IPS-15b (cell line): ENCODE measurements at regions not wholly inside any gene's neighbourhood (a gene's known extent, or its start where the extent isn't known, plus 50 kb on each side); places are given as distances from the start of the nearest gene placed in this dataset.
"Not testable (repeated sequence)": the region's sequence is repeated elsewhere in the genome, so short reads cannot be mapped to it uniquely, and the experiment has no call there.

Experiments
- H3K27me3 ChIP-seq: one replicate; pipeline ENCODE4 v1.6.1; 2013; ENCODE audit warnings: low read length; ENCODE audit not compliant: control insufficient read depth, insufficient read depth
- H3K36me3 ChIP-seq: one replicate; pipeline ENCODE4 v1.6.1; 2013; ENCODE audit warnings: low read length; ENCODE audit not compliant: control insufficient read depth, insufficient read depth
- H3K4me1 ChIP-seq: one replicate; pipeline ENCODE4 v1.6.1; 2013; ENCODE audit warnings: mild to moderate bottlenecking, low read length; ENCODE audit not compliant: control insufficient read depth, insufficient read depth
- H3K4me3 ChIP-seq: one replicate; pipeline ENCODE4 v1.5.1; 2013; ENCODE audit warnings: low read depth, low read length
- H3K9ac ChIP-seq: one replicate; pipeline ENCODE4 v1.6.1; 2013; ENCODE audit warnings: low read depth, mild to moderate bottlenecking, low read length
- H3K9me3 ChIP-seq: one replicate; pipeline ENCODE4 v1.6.1; 2013; ENCODE audit warnings: mild to moderate bottlenecking, low read length; ENCODE audit not compliant: control insufficient read depth, insufficient read depth

DNA sequence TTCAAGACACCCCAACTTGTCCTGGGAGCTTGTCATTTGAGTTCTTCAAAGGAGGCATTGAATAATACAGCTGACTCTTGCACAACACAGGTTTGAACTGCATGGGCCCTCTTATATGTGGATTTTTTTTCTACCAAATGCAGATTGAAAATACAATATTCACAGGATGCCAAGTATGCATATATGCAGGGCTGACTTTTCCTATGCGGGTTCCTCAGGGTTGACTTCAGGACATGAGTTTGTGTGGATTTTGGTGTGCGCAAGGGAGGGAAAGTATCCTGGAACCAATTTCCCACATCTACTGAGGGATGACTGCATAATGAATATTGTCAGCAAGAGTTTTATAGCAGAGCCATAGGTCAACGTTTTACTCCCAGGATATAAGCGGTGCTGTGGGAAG is 70.0 kb upstream of the RALY start:
- H3K36me3 ChIP-seq, result no peaks in the 10 kb centered on the region
- no peaks in the 10 kb centered on the region for H3K9me3 ChIP-seq
- H3K9ac ChIP-seq, result no peak overlapping the region
- no peaks in the 10 kb centered on the region for H3K27me3 ChIP-seq
- H3K4me3 ChIP-seq, result no peak overlapping the region
- no peaks in the 10 kb centered on the region for H3K4me1 ChIP-seq

GRCh38 chr20:33925867-33926266 is 67.8 kb upstream of the RALY start:
- Histone ChIP-seq H3K9me3 (no peaks in the 10 kb centered on the region), H3K4me1 (no peaks in the 10 kb centered on the region), H3K9ac (no peak overlapping the region), H3K36me3 (no peaks in the 10 kb centered on the region), H3K4me3 (no peak overlapping the region), H3K27me3 (no peaks in the 10 kb centered on the region)

- Histone ChIP-seq H3K9me3 (no peaks in the 10 kb centered on the region), H3K4me3 (no peak overlapping the region), H3K4me1 (no peaks in the 10 kb centered on the region), H3K36me3 (no peaks in the 10 kb centered on the region), H3K27me3 (no peaks in the 10 kb centered on the region), H3K9ac (no peak overlapping the region)
These were observed 67.3 kb upstream of the RALY start for GRCh38 chr20:33926425-33926824.

- H3K36me3 ChIP-seq, result no peaks in the 10 kb centered on the region
- no peaks in the 10 kb centered on the region for H3K9me3 ChIP-seq
- no peak overlapping the region for H3K4me3 ChIP-seq
- H3K4me1 ChIP-seq, result no peaks in the 10 kb centered on the region
- no peaks in the 10 kb centered on the region for H3K27me3 ChIP-seq
- H3K9ac ChIP-seq, result peak overlapping the region; percentile 16
These were observed 66.0 kb upstream of the RALY start for GRCh38 chr20:33927724-33928123.

DNA sequence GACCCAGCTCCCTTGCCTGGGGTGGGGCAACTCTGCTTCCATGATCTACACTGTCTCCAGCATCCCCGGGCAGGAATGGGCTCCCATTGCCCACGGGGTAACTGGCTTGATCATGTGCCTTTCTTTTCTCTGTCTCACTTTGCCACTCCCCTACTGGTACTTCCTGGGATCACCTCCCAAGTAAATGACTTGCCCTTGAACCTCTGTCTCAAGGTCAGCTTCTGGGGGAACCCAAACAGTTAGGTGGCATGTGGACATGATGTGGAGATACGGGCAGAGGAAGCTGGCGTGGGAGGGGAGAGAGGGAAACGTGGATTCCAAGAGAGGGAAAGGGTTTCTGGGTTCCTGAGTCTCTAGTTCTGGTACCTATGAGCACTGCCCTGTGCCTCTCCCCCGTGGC is 63.8 kb upstream of the RALY start:
- Histone ChIP-seq H3K4me3 (no peak overlapping the region), H3K36me3 (no peaks in the 10 kb centered on the region), H3K9me3 (no peaks in the 10 kb centered on the region), H3K27me3 (no peaks in the 10 kb centered on the region), H3K9ac (no peak overlapping the region), H3K4me1 (no peaks in the 10 kb centered on the region)

DNA sequence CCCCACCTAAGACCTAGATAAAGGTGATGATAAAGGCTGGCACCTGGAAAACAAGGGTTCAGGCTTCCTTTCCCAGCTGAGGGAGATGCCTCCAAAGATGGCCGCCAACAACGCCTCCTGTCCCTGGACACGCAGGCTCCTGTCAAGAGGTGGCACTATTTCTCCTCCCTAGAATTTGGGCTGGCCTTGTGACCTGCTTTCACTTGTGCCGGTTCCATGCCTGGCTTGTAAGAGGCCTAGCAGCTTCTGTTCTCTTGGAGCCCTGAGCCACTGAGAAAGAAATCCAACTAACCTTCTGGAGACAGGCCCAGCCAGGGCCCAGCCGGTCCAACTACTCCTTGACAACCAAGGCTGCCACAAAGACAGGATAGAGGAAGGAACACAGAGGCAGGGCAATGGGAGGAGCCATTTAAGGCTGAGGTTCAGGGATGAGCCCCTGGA is 60.2 kb upstream of the RALY start:
- Histone ChIP-seq H3K4me3 (no peak overlapping the region), H3K36me3 (no peaks in the 10 kb centered on the region), H3K27me3 (no peaks in the 10 kb centered on the region), H3K4me1 (no peaks in the 10 kb centered on the region), H3K9ac (no peak overlapping the region), H3K9me3 (no peaks in the 10 kb centered on the region)

GRCh38 chr20:33936656-33937055 is 57.1 kb upstream of the RALY start:
- Histone ChIP-seq H3K9ac (no peak overlapping the region), H3K36me3 (no peaks in the 10 kb centered on the region), H3K4me1 (no peaks in the 10 kb centered on the region), H3K4me3 (no peak overlapping the region), H3K9me3 (no peaks in the 10 kb centered on the region), H3K27me3 (no peaks in the 10 kb centered on the region)

DNA sequence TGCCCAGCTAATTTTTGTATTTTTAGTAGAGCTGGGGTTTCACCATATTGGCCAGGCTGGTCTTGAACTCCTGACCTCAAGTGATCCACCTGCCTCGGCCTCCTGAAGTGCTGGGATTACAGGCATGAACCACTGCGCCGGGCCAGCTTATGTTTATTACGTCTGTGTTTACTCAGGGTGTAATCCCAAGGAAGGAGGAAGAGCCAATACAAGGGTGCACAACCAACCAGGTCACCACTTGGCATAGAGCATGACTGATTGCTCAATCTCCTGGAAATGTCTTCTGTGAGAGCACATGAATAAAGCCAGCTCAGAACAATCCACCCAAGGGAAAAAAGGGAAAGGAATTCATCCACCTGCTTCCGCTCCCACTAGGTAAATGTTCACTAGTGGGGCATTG is 54.7 kb upstream of the RALY start:
- H3K9ac ChIP-seq, result not testable (repeated sequence)

GRCh38 chr20:33940666-33941065 is 53.0 kb upstream of the RALY start:
- Histone ChIP-seq H3K9ac (no peak overlapping the region), H3K36me3 (no peaks in the 10 kb centered on the region), H3K9me3 (no peaks in the 10 kb centered on the region), H3K4me1 (no peaks in the 10 kb centered on the region), H3K27me3 (no peaks in the 10 kb centered on the region), H3K4me3 (no peak overlapping the region)

More for the DNA sequence above, 54.7 kb upstream of the RALY start:
- not testable (repeated sequence) for H3K27me3 ChIP-seq, H3K9me3 ChIP-seq, H3K4me3 ChIP-seq, H3K4me1 ChIP-seq, H3K36me3 ChIP-seq
